C4-2B (cell line): ENCODE measurements at regions not wholly inside any gene's neighbourhood (a gene's known extent, or its start where the extent isn't known, plus 50 kb on each side); places are given as distances from the start of the nearest gene placed in this dataset.

Experiments
- CTCF ChIP-seq: fragments of 450-650 bp; conservative IDR thresholded peaks from 2 replicates; pipeline ENCODE4 v1.5.1; 2017; ENCODE audit warnings: mild to moderate bottlenecking
- ZFX ChIP-seq: fragments of 450-650 bp; IDR thresholded peaks from 2 replicates; pipeline ENCODE4 v1.6.1; 2017

GRCh38 chr6:139509167-139509566, 134.7 kb upstream of the CITED2 start:
- TF ChIP-seq CTCF: no peak
- no peak for TF ChIP-seq ZFX
